Hematopoietic multipotent progenitor cell treated with erythropoietin and hydrocortisone succinate and interleukin-3 and kit ligand, for 6 days (in vitro differentiated cells): ENCODE measurements at regions not wholly inside any gene's neighbourhood (a gene's known extent, or its start where the extent isn't known, plus 50 kb on each side); places are given as distances from the start of the nearest gene placed in this dataset.
A peak's percentile ranks its signal among the peaks of the same experiment; 100 is the strongest.

Source experiments
- DNase-seq: peaks from one replicate; pipeline ENCODE4 v3.0.0-alpha.2; 2015

- peak; percentile 79 for DNase-seq
Measured at GRCh38 chr1:228850141-228851100, 115.1 kb downstream of the RHOU start.

- DNase-seq = no peak
Measured at GRCh38 chr1:228851193-228851592, 115.9 kb downstream of the RHOU start.

GRCh38 chr1:228851618-228852017 lies 116.3 kb downstream of the RHOU start:
- no peak for DNase-seq

- no peak for DNase-seq
Measured at GRCh38 chr1:228852024-228852423, 116.7 kb downstream of the RHOU start.

GRCh38 chr1:228852511-228853088 lies 117.3 kb downstream of the RHOU start:
- no peak for DNase-seq

GRCh38 chr1:228853191-228853590 lies 117.9 kb downstream of the RHOU start:
- no peak for DNase-seq

- no peak for DNase-seq
Measured at GRCh38 chr1:228853637-228854036, 118.4 kb downstream of the RHOU start.

GRCh38 chr1:228854907-228855306 lies 119.6 kb downstream of the RHOU start:
- no peak for DNase-seq

GRCh38 chr1:228857611-228858010 lies 122.3 kb downstream of the RHOU start:
- DNase-seq = no peak

- no peak for DNase-seq
Measured at GRCh38 chr1:228860911-228861831, 125.9 kb downstream of the RHOU start.

GRCh38 chr1:228861832-228862180 lies 126.5 kb downstream of the RHOU start:
- DNase-seq = no peak

- no peak for DNase-seq
Measured at GRCh38 chr1:228862542-228863505, 127.5 kb downstream of the RHOU start.

- no peak for DNase-seq
Measured at GRCh38 chr1:228863776-228864175, 128.5 kb downstream of the RHOU start.

- no peak for DNase-seq
Measured at GRCh38 chr1:228865627-228866330, 130.5 kb downstream of the RHOU start.

- no peak for DNase-seq
Measured at GRCh38 chr1:228866468-228866867, 131.2 kb downstream of the RHOU start.

GRCh38 chr1:228867108-228867950 lies 132.1 kb downstream of the RHOU start:
- DNase-seq = peak; percentile 62

- DNase-seq = no peak
Measured at GRCh38 chr1:228867951-228868730, 132.9 kb downstream of the RHOU start.

- no peak for DNase-seq
Measured at GRCh38 chr1:228868731-228869024, 133.4 kb downstream of the RHOU start.

- DNase-seq = no peak
Measured at GRCh38 chr1:228869312-228869824, 134.1 kb downstream of the RHOU start.
